GM20000 (cell line): ENCODE measurements at regions not wholly inside any gene's neighbourhood (a gene's known extent, or its start where the extent isn't known, plus 50 kb on each side); places are given as distances from the start of the nearest gene placed in this dataset.

Source experiments
- DNase-seq: peaks from one replicate; pipeline ENCODE4 v3.0.0; 2012; ENCODE audit warnings: low spot score
- TF ChIP-seq, protein P1 (sequence below): IDR thresholded peaks from 2 replicates; pipeline ENCODE4 v1.5.1; 2012; ENCODE audit warnings: mild to moderate bottlenecking, control low read depth; ENCODE audit errors: extremely low read depth, missing control alignments

GRCh38 chr15:93244696-93245660 lies 156.0 kb upstream of the RGMA start:
- DNase-seq: no peak
- TF ChIP-seq, protein P1, sequence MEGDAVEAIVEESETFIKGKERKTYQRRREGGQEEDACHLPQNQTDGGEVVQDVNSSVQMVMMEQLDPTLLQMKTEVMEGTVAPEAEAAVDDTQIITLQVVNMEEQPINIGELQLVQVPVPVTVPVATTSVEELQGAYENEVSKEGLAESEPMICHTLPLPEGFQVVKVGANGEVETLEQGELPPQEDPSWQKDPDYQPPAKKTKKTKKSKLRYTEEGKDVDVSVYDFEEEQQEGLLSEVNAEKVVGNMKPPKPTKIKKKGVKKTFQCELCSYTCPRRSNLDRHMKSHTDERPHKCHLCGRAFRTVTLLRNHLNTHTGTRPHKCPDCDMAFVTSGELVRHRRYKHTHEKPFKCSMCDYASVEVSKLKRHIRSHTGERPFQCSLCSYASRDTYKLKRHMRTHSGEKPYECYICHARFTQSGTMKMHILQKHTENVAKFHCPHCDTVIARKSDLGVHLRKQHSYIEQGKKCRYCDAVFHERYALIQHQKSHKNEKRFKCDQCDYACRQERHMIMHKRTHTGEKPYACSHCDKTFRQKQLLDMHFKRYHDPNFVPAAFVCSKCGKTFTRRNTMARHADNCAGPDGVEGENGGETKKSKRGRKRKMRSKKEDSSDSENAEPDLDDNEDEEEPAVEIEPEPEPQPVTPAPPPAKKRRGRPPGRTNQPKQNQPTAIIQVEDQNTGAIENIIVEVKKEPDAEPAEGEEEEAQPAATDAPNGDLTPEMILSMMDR: no peak

DNA sequence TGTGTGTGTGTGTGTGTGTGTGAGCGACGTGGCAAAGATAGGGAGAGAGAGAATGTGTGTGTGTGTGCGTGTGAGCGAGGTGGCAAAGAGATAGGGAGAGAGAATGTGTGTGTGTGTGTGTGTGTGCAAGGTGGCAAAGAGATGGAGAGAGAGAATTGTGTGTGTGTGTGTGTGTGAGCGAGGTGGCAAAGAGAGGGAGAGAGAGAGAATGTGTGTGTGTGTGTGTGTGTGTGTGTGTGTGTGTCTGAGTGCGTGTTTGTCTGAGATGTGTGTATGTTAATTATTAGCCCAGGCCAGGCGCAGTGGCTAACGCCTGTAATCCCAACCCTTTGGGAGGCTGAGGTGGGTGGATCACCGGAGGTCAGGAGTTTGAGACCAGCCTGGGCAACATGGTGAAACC lies 154.6 kb upstream of the RGMA start:
- no peak for DNase-seq
- TF ChIP-seq, protein P1: no peak

DNA sequence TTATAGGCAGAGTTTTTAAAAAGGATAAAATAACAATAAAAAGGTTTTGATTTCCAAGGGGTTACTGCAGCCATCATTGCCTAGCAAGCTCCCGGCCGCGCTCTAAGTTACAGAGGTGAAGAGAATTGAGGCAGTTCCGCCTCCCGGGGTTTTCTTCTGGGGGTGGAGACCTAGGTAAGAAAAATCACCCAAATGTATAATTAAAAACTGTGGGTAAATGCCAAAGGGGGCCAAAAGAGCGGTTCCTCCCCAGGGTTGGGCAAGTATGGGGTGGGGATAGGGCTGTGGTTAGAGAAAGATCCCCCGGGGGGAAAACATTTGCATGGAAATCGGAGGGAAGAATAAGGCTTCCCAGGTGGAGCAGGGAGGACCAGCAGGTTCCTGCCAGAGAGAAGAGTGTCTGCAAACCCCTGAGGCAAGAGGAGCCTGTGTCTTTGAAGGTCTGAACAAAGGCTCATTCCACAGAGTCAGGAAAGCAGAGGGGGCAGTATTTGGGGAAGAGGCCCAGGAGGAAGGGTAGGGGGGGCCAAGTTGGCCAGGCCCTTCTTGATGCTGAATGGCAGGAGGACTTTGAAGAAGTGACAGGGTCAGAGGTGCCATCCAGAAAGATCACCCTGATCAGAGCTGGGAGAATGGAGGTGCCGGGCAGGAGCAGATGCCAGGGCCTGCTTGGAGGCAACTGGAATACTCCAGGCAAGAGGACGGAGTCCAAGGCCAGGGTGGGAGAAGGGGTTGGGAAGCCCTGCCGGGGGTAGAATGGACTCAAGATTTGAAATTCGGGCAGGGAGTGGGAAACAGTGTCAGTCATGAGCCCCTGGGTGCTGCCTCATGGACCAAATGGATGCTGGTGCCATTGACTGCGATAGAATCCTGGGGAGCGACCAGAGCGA lies 152.9 kb upstream of the RGMA start:
- no peak for DNase-seq
- TF ChIP-seq, protein P1: no peak

DNA sequence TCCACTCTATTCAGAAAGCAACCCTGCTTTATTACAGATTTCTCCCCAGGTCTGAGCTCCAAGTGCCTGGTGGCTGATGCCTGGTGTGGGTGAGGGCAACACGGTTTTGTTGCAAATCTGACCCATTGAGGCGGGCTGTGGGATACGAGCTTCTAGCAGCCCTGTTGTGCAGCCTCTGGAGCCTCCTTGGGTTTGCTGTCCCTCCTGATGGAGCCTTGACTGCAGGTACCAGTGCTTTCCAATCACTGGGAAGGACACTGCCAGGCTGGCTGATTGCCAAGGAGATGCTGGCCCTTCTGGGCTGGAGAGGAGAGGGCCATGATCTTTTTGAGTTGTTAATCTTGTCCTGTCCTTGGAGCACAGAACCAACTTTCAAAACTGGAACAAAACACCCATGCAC lies 151.0 kb upstream of the RGMA start:
- TF ChIP-seq, protein P1: no peak
- no peak for DNase-seq

DNA sequence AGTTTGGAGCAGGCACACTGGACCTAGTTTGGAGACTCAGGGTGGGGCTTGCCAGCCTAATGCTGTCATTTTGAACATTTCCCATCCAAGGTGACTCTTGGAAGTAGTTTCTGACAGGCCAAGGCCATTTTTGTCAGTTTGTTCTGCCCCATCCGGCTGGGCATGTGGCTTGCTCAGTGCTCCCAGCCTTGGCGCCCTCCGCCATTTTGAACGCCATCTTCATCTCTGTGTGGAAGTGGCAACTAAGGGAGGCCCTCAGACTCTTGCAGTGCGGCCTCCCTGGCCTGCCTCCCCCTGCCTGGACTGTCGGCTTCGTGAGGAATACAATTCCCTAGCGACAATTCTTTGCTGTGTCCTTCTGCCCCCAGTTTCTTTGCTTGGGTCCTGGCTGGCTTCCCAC lies 150.6 kb upstream of the RGMA start:
- TF ChIP-seq, protein P1: no peak
- DNase-seq: no peak

DNA sequence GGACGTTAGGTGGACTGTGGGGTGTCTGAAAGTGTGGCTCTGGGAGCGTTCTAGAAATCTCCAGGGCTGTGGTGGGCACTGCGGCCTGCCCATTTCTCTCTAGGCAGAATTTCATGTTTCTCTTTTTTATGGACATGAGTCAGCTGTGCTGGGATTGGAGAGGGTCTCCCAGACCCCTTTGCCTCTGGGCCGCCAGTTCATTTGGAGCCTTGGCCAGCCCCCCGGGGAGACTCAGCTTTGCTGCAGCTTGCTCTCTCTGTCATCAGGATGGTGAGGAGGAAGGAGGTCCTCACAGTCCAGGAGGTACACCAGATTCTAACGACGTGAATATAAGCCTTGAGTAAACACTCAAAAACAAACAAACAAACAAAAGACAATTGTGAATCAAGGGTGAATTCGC lies 149.6 kb upstream of the RGMA start:
- TF ChIP-seq, protein P1: no peak
- no peak for DNase-seq
